KMS-11 (cell line): ENCODE measurements at regions not wholly inside any gene's neighbourhood (a gene's known extent, or its start where the extent isn't known, plus 50 kb on each side); places are given as distances from the start of the nearest gene placed in this dataset.
"Not testable (repeated sequence)": the region's sequence is repeated elsewhere in the genome, so short reads cannot be mapped to it uniquely, and the experiment has no call there.

Source experiments
- H2AFZ ChIP-seq: fragments of 200-600 bp; sonication (generic); 2 replicates; pipeline ENCODE4 v1.6.1; 2016; ENCODE audit warnings: antibody characterized with exemption, mixed run types, low read depth
- H3K27ac ChIP-seq: fragments of 200-600 bp; sonication (generic); 2 replicates; pipeline ENCODE4 v1.6.1; 2016; ENCODE audit warnings: mild to moderate bottlenecking, mixed run types
- H3K27me3 ChIP-seq: fragments of 200-600 bp; sonication (generic); 2 replicates; pipeline ENCODE4 v1.6.1; 2017; ENCODE audit warnings: mild to moderate bottlenecking, low read depth, mixed run types, moderate library complexity; ENCODE audit not compliant: insufficient read depth
- H3K36me3 ChIP-seq: fragments of 200-600 bp; sonication (generic); 2 replicates; pipeline ENCODE4 v1.6.1; 2017; ENCODE audit warnings: mild to moderate bottlenecking, mixed run types; ENCODE audit not compliant: insufficient read depth
- H3K4me1 ChIP-seq: fragments of 200-600 bp; sonication (generic); 2 replicates; pipeline ENCODE4 v1.6.1; 2016; ENCODE audit warnings: mild to moderate bottlenecking, low read depth, mixed run types; ENCODE audit not compliant: poor library complexity, severe bottlenecking
- H3K4me2 ChIP-seq: fragments of 200-600 bp; sonication (generic); 2 replicates; pipeline ENCODE4 v1.7.0; 2016; ENCODE audit warnings: mild to moderate bottlenecking, mixed run types
- H3K4me3 ChIP-seq: fragments of 200-600 bp; sonication (generic); IDR thresholded peaks from 2 replicates; pipeline ENCODE4 v1.6.1; 2017; ENCODE audit warnings: low read depth, low read length, mixed read lengths; ENCODE audit not compliant: insufficient read depth
- H3K79me2 ChIP-seq: fragments of 200-600 bp; sonication (generic); 2 replicates; pipeline ENCODE4 v1.6.1; 2016; ENCODE audit warnings: low read depth, mixed run types; ENCODE audit not compliant: insufficient read depth
- H3K9ac ChIP-seq: fragments of 200-600 bp; sonication (generic); 2 replicates; pipeline ENCODE4 v1.6.1; 2016; ENCODE audit warnings: mild to moderate bottlenecking, mixed run types
- H4K20me1 ChIP-seq: fragments of 200-600 bp; sonication (generic); 2 replicates; pipeline ENCODE4 v1.6.1; 2016; ENCODE audit warnings: mild to moderate bottlenecking, mixed run types; ENCODE audit not compliant: insufficient read depth
- CTCF ChIP-seq: fragments of 200-600 bp; sonication (generic); conservative IDR thresholded peaks from 2 replicates; pipeline ENCODE4 v1.6.1; 2017; ENCODE audit warnings: low read depth, mild to moderate bottlenecking, antibody characterized with exemption, low read length, moderate library complexity, mixed read lengths

- Histone ChIP-seq H2AFZ (no peak overlapping the region), H3K4me3 (no peak overlapping the region), H3K9ac (no peak overlapping the region), H3K79me2 (no peaks in the 10 kb centered on the region), H3K27ac (no peak overlapping the region), H3K27me3 (no peaks in the 10 kb centered on the region), H4K20me1 (no peaks in the 10 kb centered on the region), H3K4me1 (peaks cover 26% of the 10 kb centered on the region), H3K36me3 (no peaks in the 10 kb centered on the region), H3K4me2 (no peak overlapping the region; the same call in 1 of the 2 replicates)
- TF ChIP-seq CTCF: no peak
These were observed 749.8 kb upstream of the NRXN1 start for GRCh38 chr2:51781691-51782090.

GRCh38 chr2:51780353-51780752 is 748.4 kb upstream of the NRXN1 start:
- H3K4me2 ChIP-seq: no peak overlapping the region

GRCh38 chr2:51779723-51780122 is 747.8 kb upstream of the NRXN1 start:
- not testable (repeated sequence) for H3K4me2 ChIP-seq, H3K27me3 ChIP-seq, H3K36me3 ChIP-seq, H3K27ac ChIP-seq, H3K79me2 ChIP-seq, H3K4me3 ChIP-seq, H3K9ac ChIP-seq, H4K20me1 ChIP-seq, H2AFZ ChIP-seq
- H3K4me1 ChIP-seq: peaks cover 26% of the 10 kb centered on the region

More at GRCh38 chr2:51780353-51780752, 748.4 kb upstream of the NRXN1 start:
- Histone ChIP-seq H4K20me1 (no peaks in the 10 kb centered on the region), H2AFZ (no peak overlapping the region), H3K4me3 (no peak overlapping the region), H3K27ac (no peak overlapping the region), H3K27me3 (no peaks in the 10 kb centered on the region), H3K36me3 (no peaks in the 10 kb centered on the region), H3K9ac (no peak overlapping the region), H3K4me1 (peaks cover 26% of the 10 kb centered on the region), H3K79me2 (no peaks in the 10 kb centered on the region)
- TF ChIP-seq CTCF: no peak

- Histone ChIP-seq H3K36me3 (no peaks in the 10 kb centered on the region), H3K4me2 (no peak overlapping the region), H3K79me2 (no peaks in the 10 kb centered on the region), H4K20me1 (no peaks in the 10 kb centered on the region), H3K9ac (no peak overlapping the region), H3K27ac (no peak overlapping the region), H3K4me1 (peaks cover 22% of the 10 kb centered on the region), H3K27me3 (no peaks in the 10 kb centered on the region), H3K4me3 (no peak overlapping the region), H2AFZ (no peak overlapping the region)
- no peak for TF ChIP-seq CTCF
These were observed 746.9 kb upstream of the NRXN1 start for GRCh38 chr2:51778806-51779205.

- not testable (repeated sequence) for H3K9ac ChIP-seq, H3K36me3 ChIP-seq, H3K4me1 ChIP-seq, H3K4me2 ChIP-seq, H2AFZ ChIP-seq, H3K27ac ChIP-seq, H4K20me1 ChIP-seq, H3K79me2 ChIP-seq, H3K27me3 ChIP-seq, H3K4me3 ChIP-seq
These were observed 742.7 kb upstream of the NRXN1 start for GRCh38 chr2:51774606-51775005.
